Pancreas (tissue), 10 donors: ENCODE measurements at regions not wholly inside any gene's neighbourhood (a gene's known extent, or its start where the extent isn't known, plus 50 kb on each side); places are given as distances from the start of the nearest gene placed in this dataset.
A peak's percentile ranks its signal among the peaks of the same experiment; 100 is the strongest.

Source experiments
- ATAC-seq, 4 donors: fragments of 200-7000 bp; cut with Tn5 transposase; one replicate each; pipeline versions ENCODE4 v1.8.0 to v1.9.1; 2020; ENCODE audit warnings: mild to moderate bottlenecking in 4 of 4, moderate library complexity in 4 of 4
- DNase-seq, 6 donors: peaks; one replicate each; pipeline ENCODE4 v3.0.0-alpha.2; 2020
- FAIRE-seq: peaks from 2 replicates; lab custom pipeline; 2012; peaks lifted over from hg19 to GRCh38; lab: Jason Lieb, UNC
- H3K27ac ChIP-seq, 4 donors: fragments of 200-600 bp; sonication (generic); 1 replicate in 3 of 4; 2 replicates in 1 of 4; pipeline versions ENCODE4 v1.5.0 to v1.8.0; 2020
- H3K27me3 ChIP-seq, 4 donors: fragments of 200-600 bp; one replicate each; pipeline ENCODE4 v1.8.0; 2021
- H3K36me3 ChIP-seq, 3 donors: fragments of 200-600 bp; sonication (generic) in 1 of 3; one replicate each; pipeline versions ENCODE4 v1.5.0 to v1.8.0; 2020 to 2021
- H3K4me1 ChIP-seq, 3 donors: fragments of 200-600 bp; one replicate each; pipeline ENCODE4 v1.8.0; 2021
- H3K4me3 ChIP-seq, 4 donors: fragments of 200-600 bp; sonication (generic) in 2 of 4; one replicate each; pipeline versions ENCODE4 v1.5.0 to v1.8.0; 2020 to 2021
- H3K9me3 ChIP-seq, 4 donors: fragments of 200-600 bp; one replicate each; pipeline ENCODE4 v1.8.0; 2021
- WGBS, 2 donors: extraction: QIAGEN DNeasy Blood & Tissue Kit; methylation state at CpG; one replicate each; pipeline ENCODE4 v1.1.7; 2013; 5-methylcytosine and 5-hydroxymethylcytosine counted together
- intact Hi-C, 3 donors: fragments of 100-400 bp; cut with DNase I; formaldehyde crosslinking; loops; one replicate each; pipeline versions ENCODE4 v1.11.1 to v1.14.2; 2022
- TF ChIP-seq, protein P1 (sequence below), 4 donors: fragments of 200-600 bp; sonication (generic) in 3 of 4; IDR thresholded peaks; one replicate each; pipeline versions ENCODE4 v1.5.0 to v1.8.0; 2021; ENCODE audit warnings: antibody characterized with exemption in 4 of 4
- donor health status: healthy with polysubstance abuse.
- donor health status: DM: no; HTN: no; CAD: no; lungs with moderate emphysema.
- donor health status: DM: no; HTN: no; CAD: no.
- donor health status: control.
- donor health status: control.
- donor health status: Bipolar disorder and iron deficiency.
- donor health status: DM: yes; HTN: yes; CAD: no.
- donor health status: DM: no; HTN: no; CAD: no.
- donor health status: DM: no; HTN: no; CAD: no.
- donor health status: DM: yes; HTN: yes; CAD: no.

DNA sequence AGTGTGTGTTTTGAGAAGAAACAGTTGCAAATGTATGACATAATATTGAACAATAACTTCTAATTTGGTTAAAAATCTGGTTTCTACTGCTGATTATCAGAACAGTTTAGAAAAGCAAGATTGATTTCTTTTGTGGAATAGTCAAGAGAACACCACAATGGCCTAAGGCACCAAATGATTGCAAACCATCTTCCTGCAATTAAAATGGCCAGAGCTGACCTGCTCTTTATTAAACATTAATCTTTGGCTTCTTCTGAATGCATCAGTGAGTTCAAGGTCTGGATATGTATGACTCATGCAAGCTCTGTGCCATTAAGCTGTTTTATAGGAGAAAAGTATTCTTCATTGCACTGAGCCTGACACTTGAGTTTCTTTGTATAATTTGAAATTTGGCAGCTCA, 107.8 kb upstream of the PDHA2 start:
- no peak for DNase-seq

DNA sequence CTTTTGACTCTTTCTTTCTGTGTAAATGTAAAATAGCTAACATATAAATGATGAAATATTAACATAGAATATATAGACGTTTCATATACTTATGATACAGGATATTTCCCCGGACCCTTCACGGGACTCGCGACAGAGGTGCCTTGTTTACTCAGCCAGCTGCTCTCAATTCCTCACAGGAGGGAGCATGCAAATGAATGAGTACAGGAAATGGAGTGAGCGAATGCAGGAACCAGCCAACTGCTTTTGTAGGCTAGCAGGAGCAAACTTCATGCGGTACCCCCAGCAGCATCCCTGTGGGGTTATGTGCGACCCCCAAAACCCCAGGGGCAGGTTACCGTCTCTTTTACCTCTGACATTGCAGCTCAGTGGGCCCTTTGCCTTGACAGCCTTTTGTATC, 110.3 kb upstream of the PDHA2 start:
- no peak for DNase-seq
- Histone ChIP-seq H3K9me3 (no peaks in the 10 kb centered on the region), H3K4me3 (no peak overlapping the region), H3K4me1 (no peaks in the 10 kb centered on the region), H3K27ac (no peak overlapping the region), H3K36me3 (no peaks in the 10 kb centered on the region), H3K27me3 (no peaks in the 10 kb centered on the region)
- intact Hi-C loops = no loop called here
- TF ChIP-seq, protein P1, sequence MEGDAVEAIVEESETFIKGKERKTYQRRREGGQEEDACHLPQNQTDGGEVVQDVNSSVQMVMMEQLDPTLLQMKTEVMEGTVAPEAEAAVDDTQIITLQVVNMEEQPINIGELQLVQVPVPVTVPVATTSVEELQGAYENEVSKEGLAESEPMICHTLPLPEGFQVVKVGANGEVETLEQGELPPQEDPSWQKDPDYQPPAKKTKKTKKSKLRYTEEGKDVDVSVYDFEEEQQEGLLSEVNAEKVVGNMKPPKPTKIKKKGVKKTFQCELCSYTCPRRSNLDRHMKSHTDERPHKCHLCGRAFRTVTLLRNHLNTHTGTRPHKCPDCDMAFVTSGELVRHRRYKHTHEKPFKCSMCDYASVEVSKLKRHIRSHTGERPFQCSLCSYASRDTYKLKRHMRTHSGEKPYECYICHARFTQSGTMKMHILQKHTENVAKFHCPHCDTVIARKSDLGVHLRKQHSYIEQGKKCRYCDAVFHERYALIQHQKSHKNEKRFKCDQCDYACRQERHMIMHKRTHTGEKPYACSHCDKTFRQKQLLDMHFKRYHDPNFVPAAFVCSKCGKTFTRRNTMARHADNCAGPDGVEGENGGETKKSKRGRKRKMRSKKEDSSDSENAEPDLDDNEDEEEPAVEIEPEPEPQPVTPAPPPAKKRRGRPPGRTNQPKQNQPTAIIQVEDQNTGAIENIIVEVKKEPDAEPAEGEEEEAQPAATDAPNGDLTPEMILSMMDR (IDR thresholded peaks at IDR 0.05) = no peak
- no peak for ATAC-seq
- WGBS, 2 donors = 38 to 43% methylated on average over 9 of the region's 9 CpGs
- no peak for FAIRE-seq

More for the DNA sequence above, 107.8 kb upstream of the PDHA2 start:
- TF ChIP-seq, protein P1 (IDR thresholded peaks at IDR 0.05) = no peak
- Histone ChIP-seq H3K4me3 (no peak overlapping the region), H3K9me3 (no peaks in the 10 kb centered on the region), H3K36me3 (no peaks in the 10 kb centered on the region), H3K27me3 (no peaks in the 10 kb centered on the region), H3K4me1 (no peaks in the 10 kb centered on the region), H3K27ac (no peak overlapping the region)
- intact Hi-C loops = no loop called here
- FAIRE-seq (no peak), ATAC-seq (peak in 3 of 4 donors; percentile 40 to 74 (median 54))

DNA sequence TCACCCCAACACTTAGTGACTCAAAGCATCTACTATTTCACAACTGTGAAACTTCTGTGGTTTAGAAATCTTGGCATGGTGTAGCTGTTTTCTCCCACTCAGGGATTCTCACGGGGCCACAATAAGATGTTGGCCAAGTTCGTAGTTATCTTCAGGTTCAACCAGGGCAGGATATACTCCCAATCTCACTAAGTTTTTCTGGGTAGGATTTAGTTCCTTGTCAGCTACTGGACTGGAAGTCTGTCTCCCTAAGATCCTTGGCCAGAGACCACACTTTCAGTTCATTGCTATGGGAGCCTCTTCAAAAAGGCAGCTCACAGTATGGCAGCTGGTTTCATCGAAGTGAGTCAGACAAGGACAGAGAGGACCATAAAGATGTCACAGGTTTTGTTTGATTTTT, 111.7 kb upstream of the PDHA2 start:
- intact Hi-C loops = no loop called here
- ATAC-seq (peak in 3 of 4 donors; percentile 19 to 46 (median 24)), FAIRE-seq (no peak), DNase-seq (no peak)
- TF ChIP-seq, protein P1 (IDR thresholded peaks at IDR 0.05) = no peak
- 72 to 87% methylated on average over 3 of the region's 3 CpGs for WGBS, 2 donors
- Histone ChIP-seq H3K27ac (no peak overlapping the region), H3K9me3 (no peaks in the 10 kb centered on the region), H3K36me3 (no peaks in the 10 kb centered on the region), H3K27me3 (no peaks in the 10 kb centered on the region), H3K4me3 (no peak overlapping the region), H3K4me1 (no peaks in the 10 kb centered on the region)

DNA sequence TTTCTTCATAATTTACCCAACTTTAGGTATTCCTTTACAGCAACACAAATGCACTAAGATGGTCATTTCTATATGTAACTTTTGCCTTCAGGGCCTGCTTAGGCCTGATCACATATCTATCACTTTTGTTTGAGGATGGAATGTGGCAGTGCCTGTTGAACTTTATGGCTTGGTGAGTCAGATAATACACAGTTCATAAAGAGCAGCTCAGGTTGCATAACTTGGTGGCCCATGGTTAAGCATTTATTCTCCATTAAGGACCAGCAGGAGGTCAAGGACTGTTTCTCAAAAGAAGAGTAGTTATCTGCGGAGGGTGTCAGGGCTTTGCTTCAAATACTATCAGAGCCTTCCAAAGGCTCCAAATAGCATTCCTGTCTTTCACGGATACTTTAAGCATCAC, 124.1 kb upstream of the PDHA2 start:
- DNase-seq = no peak
- FAIRE-seq = no peak
- ATAC-seq = no peak
- TF ChIP-seq, protein P1 (IDR thresholded peaks at IDR 0.05) = no peak
- WGBS, 2 donors = 76 to 83% methylated on average over 2 of the region's 2 CpGs
- H3K9me3 ChIP-seq = no peaks in the 10 kb centered on the region
- no peaks in the 10 kb centered on the region for H3K36me3 ChIP-seq
- no peak overlapping the region for H3K4me3 ChIP-seq
- H3K27ac ChIP-seq = no peak overlapping the region
- no peaks in the 10 kb centered on the region for H3K27me3 ChIP-seq
- intact Hi-C loops = no loop called here
- no peaks in the 10 kb centered on the region for H3K4me1 ChIP-seq

DNA sequence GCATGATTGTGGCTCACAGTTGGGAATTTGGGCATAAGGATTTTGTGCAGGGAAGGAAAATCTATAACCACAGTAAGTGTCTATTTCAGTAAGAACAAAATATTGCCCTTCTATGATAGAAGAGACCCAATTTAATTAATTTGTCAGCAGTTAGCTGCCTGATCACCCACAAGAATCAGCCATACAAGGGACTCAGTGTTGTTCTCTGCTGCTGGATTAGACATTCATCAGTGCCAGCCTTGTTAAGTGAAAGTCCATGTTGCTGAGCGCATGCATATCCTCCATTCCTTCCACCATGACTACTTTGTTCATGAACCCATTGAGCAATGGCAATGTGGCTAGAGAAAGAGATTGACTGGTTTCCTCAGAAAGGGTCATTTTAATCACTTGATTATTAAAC, 125.3 kb upstream of the PDHA2 start:
- no peaks in the 10 kb centered on the region for H3K36me3 ChIP-seq
- no peaks in the 10 kb centered on the region for H3K4me1 ChIP-seq
- ATAC-seq = no peak
- H3K27me3 ChIP-seq = no peaks in the 10 kb centered on the region
- TF ChIP-seq, protein P1 (IDR thresholded peaks at IDR 0.05) = no peak
- H3K4me3 ChIP-seq = no peak overlapping the region
- WGBS, 2 donors = 94 to 97% methylated on average over 1 of the region's 1 CpG
- no peaks in the 10 kb centered on the region for H3K9me3 ChIP-seq
- H3K27ac ChIP-seq = no peak overlapping the region
- no peak for FAIRE-seq
- no peak for DNase-seq
- intact Hi-C loops = no loop called here
